ENCODE measurements at regions not wholly inside any gene's neighbourhood (a gene's known extent, or its start where the extent isn't known, plus 50 kb on each side); places are given as distances from the start of the nearest gene placed in this dataset.

DNA sequence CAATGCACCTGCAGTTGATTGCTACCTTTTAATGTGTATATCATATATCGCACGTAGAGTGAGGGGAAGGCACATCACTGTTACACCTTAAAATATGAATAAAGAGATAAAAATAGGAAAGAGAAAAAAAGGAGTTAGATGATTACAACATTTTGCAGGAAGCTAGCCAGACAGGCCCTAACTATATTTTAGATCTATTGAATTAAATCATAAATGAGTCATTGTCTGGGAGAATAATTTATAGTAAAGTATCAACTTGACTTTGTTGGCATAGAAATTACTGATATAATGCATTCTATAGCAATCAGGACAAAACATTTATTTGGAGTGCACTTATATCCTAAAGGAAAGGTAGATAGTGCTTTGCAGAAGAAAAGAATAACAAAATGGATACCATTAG, 384.9 kb upstream of the NXPH2 start:
- Histone ChIP-seq H3K79me2 (ENCODE audit: control insufficient read depth, insufficient read depth, low read length) (no peaks in the 10 kb centered on the region), H4K20me1 (ENCODE audit: control insufficient read depth, extremely low read depth, insufficient read depth, low read length) (no peaks in the 10 kb centered on the region), H3K4me2 (ENCODE audit: control insufficient read depth, extremely low read depth, insufficient read depth, low read depth, low read length) (no peak overlapping the region), H3K9ac (ENCODE audit: control insufficient read depth, extremely low read depth, insufficient read depth, low read length) (no peak overlapping the region), H3K4me3 (ENCODE audit: control insufficient read depth in 2 of 3, extremely low read depth in 1 of 3, insufficient read depth in 2 of 3, low read depth in 1 of 3, low read length in 3 of 3) (no peak overlapping the region), H3K9me3 (ENCODE audit: control insufficient read depth, low read depth, low read length) (no peaks in the 10 kb centered on the region), H2AFZ (ENCODE audit: control insufficient read depth, low read length) (no peak overlapping the region), H3K27me3 (ENCODE audit: control insufficient read depth, extremely low read depth, insufficient read depth, low read length) (no peaks in the 10 kb centered on the region), H3K27ac (ENCODE audit: control insufficient read depth, insufficient read depth, low read length) (no peak overlapping the region), H3K9me1 (ENCODE audit: control insufficient read depth, extremely low read depth, insufficient read depth, low read length) (no peaks in the 10 kb centered on the region), H3K36me3 (ENCODE audit: control insufficient read depth in 2 of 2, extremely low read depth in 1 of 2, insufficient read depth in 2 of 2, low read length in 2 of 2) (no peaks in the 10 kb centered on the region), H3K4me1 (ENCODE audit: control insufficient read depth, extremely low read depth, insufficient read depth, low read length) (no peaks in the 10 kb centered on the region)
- dilution Hi-C loops (cut with MboI; ENCODE audit: extremely low pct_ligation_motif_present, low sequenced_read_pairs), result no loop called here
- DNase-seq (ENCODE audit: low read depth, low spot score), result no peak
- no peak for TF ChIP-seq EZH2 (IDR thresholded peaks at IDR 0.05; ENCODE audit: low read length)
- TF ChIP-seq, protein P1, sequence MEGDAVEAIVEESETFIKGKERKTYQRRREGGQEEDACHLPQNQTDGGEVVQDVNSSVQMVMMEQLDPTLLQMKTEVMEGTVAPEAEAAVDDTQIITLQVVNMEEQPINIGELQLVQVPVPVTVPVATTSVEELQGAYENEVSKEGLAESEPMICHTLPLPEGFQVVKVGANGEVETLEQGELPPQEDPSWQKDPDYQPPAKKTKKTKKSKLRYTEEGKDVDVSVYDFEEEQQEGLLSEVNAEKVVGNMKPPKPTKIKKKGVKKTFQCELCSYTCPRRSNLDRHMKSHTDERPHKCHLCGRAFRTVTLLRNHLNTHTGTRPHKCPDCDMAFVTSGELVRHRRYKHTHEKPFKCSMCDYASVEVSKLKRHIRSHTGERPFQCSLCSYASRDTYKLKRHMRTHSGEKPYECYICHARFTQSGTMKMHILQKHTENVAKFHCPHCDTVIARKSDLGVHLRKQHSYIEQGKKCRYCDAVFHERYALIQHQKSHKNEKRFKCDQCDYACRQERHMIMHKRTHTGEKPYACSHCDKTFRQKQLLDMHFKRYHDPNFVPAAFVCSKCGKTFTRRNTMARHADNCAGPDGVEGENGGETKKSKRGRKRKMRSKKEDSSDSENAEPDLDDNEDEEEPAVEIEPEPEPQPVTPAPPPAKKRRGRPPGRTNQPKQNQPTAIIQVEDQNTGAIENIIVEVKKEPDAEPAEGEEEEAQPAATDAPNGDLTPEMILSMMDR (optimal IDR thresholded peaks at IDR 0.05 in 1 of 3, IDR thresholded peaks at IDR 0.05 in 1 of 3, conservative IDR thresholded peaks at IDR 0.05 in 1 of 3; ENCODE audit: extremely low read depth in 1 of 3, insufficient read depth in 2 of 3, low read length in 3 of 3), result no peak
- FAIRE-seq, result no peak

DNA sequence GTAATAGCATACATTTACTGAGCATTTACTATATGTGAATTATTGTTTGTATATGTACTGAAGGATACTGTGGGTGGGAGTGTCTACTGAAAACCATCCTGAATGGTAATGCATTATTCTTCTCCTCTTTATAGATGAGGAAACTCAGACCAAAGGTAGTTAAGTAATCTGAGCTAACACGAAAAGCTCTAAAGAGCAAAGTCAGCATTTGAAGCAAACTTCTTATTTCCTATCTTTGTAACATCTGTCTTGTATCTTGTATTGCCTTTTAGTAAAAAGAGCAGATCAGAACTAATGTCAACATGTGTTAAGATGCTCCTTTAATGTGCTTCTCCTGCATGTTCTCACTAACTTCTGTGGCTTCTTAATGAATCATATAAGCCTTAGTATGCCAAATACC, 382.8 kb upstream of the NXPH2 start:
- dilution Hi-C loops (cut with MboI; ENCODE audit: extremely low pct_ligation_motif_present, low sequenced_read_pairs), result no loop called here
- Histone ChIP-seq H3K9me3 (ENCODE audit: control insufficient read depth, low read depth, low read length) (no peaks in the 10 kb centered on the region), H3K79me2 (ENCODE audit: control insufficient read depth, insufficient read depth, low read length) (no peaks in the 10 kb centered on the region), H2AFZ (ENCODE audit: control insufficient read depth, low read length) (no peak overlapping the region), H4K20me1 (ENCODE audit: control insufficient read depth, extremely low read depth, insufficient read depth, low read length) (no peaks in the 10 kb centered on the region), H3K27me3 (ENCODE audit: control insufficient read depth, extremely low read depth, insufficient read depth, low read length) (no peaks in the 10 kb centered on the region), H3K27ac (ENCODE audit: control insufficient read depth, insufficient read depth, low read length) (no peak overlapping the region), H3K36me3 (ENCODE audit: control insufficient read depth in 2 of 2, extremely low read depth in 1 of 2, insufficient read depth in 2 of 2, low read length in 2 of 2) (no peaks in the 10 kb centered on the region), H3K9me1 (ENCODE audit: control insufficient read depth, extremely low read depth, insufficient read depth, low read length) (no peaks in the 10 kb centered on the region), H3K9ac (ENCODE audit: control insufficient read depth, extremely low read depth, insufficient read depth, low read length) (no peak overlapping the region), H3K4me2 (ENCODE audit: control insufficient read depth, extremely low read depth, insufficient read depth, low read depth, low read length) (no peak overlapping the region), H3K4me3 (ENCODE audit: control insufficient read depth in 2 of 3, extremely low read depth in 1 of 3, insufficient read depth in 2 of 3, low read depth in 1 of 3, low read length in 3 of 3) (no peak overlapping the region), H3K4me1 (ENCODE audit: control insufficient read depth, extremely low read depth, insufficient read depth, low read length) (no peaks in the 10 kb centered on the region)
- TF ChIP-seq, protein P1 (optimal IDR thresholded peaks at IDR 0.05 in 1 of 3, IDR thresholded peaks at IDR 0.05 in 1 of 3, conservative IDR thresholded peaks at IDR 0.05 in 1 of 3; ENCODE audit: extremely low read depth in 1 of 3, insufficient read depth in 2 of 3, low read length in 3 of 3), result no peak
- FAIRE-seq, result no peak
- no peak for DNase-seq (ENCODE audit: low read depth, low spot score)
